Stimulated activated naive CD4-positive, alpha-beta T cell treated with Interleukin-2 at 50 U/mL for 16 hours (primary cell): ENCODE measurements at regions not wholly inside any gene's neighbourhood (a gene's known extent, or its start where the extent isn't known, plus 50 kb on each side); places are given as distances from the start of the nearest gene placed in this dataset.

Source experiments
- DNase-seq: peaks from one replicate; lab custom pipeline; 2025; lab: John Stamatoyannopoulos, UW

- DNase-seq: no peak
These were observed 304.3 kb downstream of the TLE3 start for GRCh38 chr15:69793431-69793780.

- no peak for DNase-seq
These were observed 303.8 kb downstream of the TLE3 start for GRCh38 chr15:69793781-69794451.

GRCh38 chr15:69794645-69795469 is 302.9 kb downstream of the TLE3 start:
- no peak for DNase-seq

GRCh38 chr15:69795601-69796000 is 302.1 kb downstream of the TLE3 start:
- no peak for DNase-seq

GRCh38 chr15:69797051-69797595 is 300.6 kb downstream of the TLE3 start:
- DNase-seq: no peak

- no peak for DNase-seq
These were observed 300.1 kb downstream of the TLE3 start for GRCh38 chr15:69797615-69798014.

GRCh38 chr15:69798481-69799250 is 299.1 kb downstream of the TLE3 start:
- no peak for DNase-seq

- DNase-seq: no peak
These were observed 296.6 kb downstream of the TLE3 start for GRCh38 chr15:69801144-69801543.

- DNase-seq: no peak
These were observed 295.3 kb downstream of the TLE3 start for GRCh38 chr15:69802432-69802831.

- DNase-seq: no peak
These were observed 292.9 kb downstream of the TLE3 start for GRCh38 chr15:69804786-69805185.

- DNase-seq: no peak
These were observed 292.3 kb downstream of the TLE3 start for GRCh38 chr15:69805248-69805953.

GRCh38 chr15:69806287-69806915 is 291.3 kb downstream of the TLE3 start:
- no peak for DNase-seq

- DNase-seq: no peak
These were observed 290.0 kb downstream of the TLE3 start for GRCh38 chr15:69807721-69808120.

GRCh38 chr15:69808756-69809155 is 289.0 kb downstream of the TLE3 start:
- DNase-seq: no peak

- DNase-seq: no peak
These were observed 288.3 kb downstream of the TLE3 start for GRCh38 chr15:69809421-69809820.

- DNase-seq: no peak
These were observed 287.0 kb downstream of the TLE3 start for GRCh38 chr15:69810431-69811354.

GRCh38 chr15:69812861-69813261 is 284.9 kb downstream of the TLE3 start:
- DNase-seq: no peak

- no peak for DNase-seq
These were observed 283.8 kb downstream of the TLE3 start for GRCh38 chr15:69813881-69814280.

GRCh38 chr15:69814932-69815331 is 282.8 kb downstream of the TLE3 start:
- no peak for DNase-seq

GRCh38 chr15:69815793-69816192 is 281.9 kb downstream of the TLE3 start:
- no peak for DNase-seq
